ENCODE measurements at regions not wholly inside any gene's neighbourhood (a gene's known extent, or its start where the extent isn't known, plus 50 kb on each side); places are given as distances from the start of the nearest gene placed in this dataset.

DNA sequence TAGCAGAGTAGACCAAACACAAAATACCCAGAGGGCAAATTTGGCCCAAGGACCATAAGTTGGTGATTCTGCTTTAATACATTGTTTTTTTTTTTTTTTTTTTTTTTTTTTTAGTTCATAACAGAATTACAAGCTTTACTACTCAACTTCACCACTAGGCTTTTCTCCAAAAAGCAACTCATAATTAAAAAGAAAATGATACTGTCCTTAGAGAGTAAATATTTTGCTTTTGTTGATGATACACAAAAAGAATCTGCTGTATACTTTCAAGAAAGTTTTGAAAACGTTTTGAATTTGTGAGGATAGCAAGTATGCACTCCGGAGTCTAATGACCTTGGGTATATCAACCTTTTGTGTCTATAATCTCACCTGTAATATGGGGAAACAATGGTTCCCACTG lies 68.9 kb upstream of the LMO3 start:
- no CpG with 5 or more reads among the region's 2 CpGs for WGBS (ENCODE audit: insufficient coverage, insufficient read length)

DNA sequence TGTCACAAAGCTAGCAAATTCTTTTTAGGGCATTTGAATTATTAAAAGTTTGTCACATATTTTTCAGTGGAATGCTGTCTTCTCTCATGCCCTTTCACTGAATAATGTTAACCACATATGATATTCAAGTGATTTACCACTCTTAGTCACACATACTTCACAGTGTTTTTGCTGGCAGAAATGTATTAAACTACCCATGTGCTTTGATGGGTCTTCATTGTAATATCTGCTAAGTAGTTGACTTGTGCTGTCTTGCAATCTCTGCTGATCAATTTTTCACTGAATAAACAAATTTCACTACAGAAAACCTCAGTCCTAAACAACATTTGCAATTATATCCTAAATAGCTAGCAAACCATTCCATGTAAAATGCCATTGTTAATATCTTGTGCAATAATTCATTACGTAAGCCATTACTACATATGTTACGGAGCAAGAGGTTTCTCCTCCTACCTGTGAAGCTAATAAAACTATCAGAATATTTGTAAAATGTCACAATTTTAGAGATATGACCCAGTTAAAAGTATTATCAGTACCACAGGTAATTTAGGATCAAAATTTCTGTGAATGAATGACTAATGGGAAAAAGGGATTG lies 64.6 kb upstream of the LMO3 start:
- no peak for DNase-seq (ENCODE audit: low read depth, low spot score)
- no peaks in the 10 kb centered on the region for H3K27me3 ChIP-seq (ENCODE audit: control insufficient read depth, insufficient read depth, low read length)
- no peak overlapping the region for H3K4me3 ChIP-seq (ENCODE audit: low read length)
- no CpG with 5 or more reads among the region's 2 CpGs for WGBS (ENCODE audit: insufficient coverage, insufficient read length)
- no peak overlapping the region for H3K27ac ChIP-seq (ENCODE audit: low read length)
- no peaks in the 10 kb centered on the region for H3K4me1 ChIP-seq (ENCODE audit: control insufficient read depth, insufficient read depth, low read length)
- no peaks in the 10 kb centered on the region for H3K36me3 ChIP-seq (ENCODE audit: control insufficient read depth, insufficient read depth, low read length)
- no peaks in the 10 kb centered on the region for H3K9me3 ChIP-seq (ENCODE audit: control insufficient read depth, insufficient read depth, low read length)

More for the DNA sequence above, 68.9 kb upstream of the LMO3 start:
- no peaks in the 10 kb centered on the region for H3K9me3 ChIP-seq (ENCODE audit: control insufficient read depth, insufficient read depth, low read length)
- no peak overlapping the region for H3K27ac ChIP-seq (ENCODE audit: low read length)
- H3K4me1 ChIP-seq (ENCODE audit: control insufficient read depth, insufficient read depth, low read length), result no peaks in the 10 kb centered on the region
- DNase-seq (ENCODE audit: low read depth, low spot score), result no peak
- H3K36me3 ChIP-seq (ENCODE audit: control insufficient read depth, insufficient read depth, low read length), result no peaks in the 10 kb centered on the region
- no peaks in the 10 kb centered on the region for H3K27me3 ChIP-seq (ENCODE audit: control insufficient read depth, insufficient read depth, low read length)
- no peak overlapping the region for H3K4me3 ChIP-seq (ENCODE audit: low read length)

DNA sequence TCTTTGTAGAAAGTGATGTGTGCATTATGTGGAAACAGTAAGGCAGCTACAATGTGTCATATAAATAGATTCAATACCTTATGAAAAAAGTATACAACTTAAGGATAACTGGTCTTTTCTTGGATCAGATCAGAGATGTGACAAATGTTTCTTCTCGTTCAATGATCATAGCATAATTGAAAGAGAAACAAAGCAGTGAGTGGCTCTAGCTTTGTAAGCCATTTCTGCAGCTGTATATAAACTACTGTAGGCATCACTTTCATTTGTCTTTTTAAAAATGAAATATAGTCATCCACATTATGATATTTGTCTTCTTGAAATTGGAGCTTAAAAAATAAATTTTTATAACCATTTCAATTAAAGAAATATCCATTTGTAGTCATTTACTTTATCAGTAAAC lies 63.8 kb upstream of the LMO3 start:
- Histone ChIP-seq H3K27me3 (ENCODE audit: control insufficient read depth, insufficient read depth, low read length) (no peaks in the 10 kb centered on the region), H3K9me3 (ENCODE audit: control insufficient read depth, insufficient read depth, low read length) (no peaks in the 10 kb centered on the region), H3K4me3 (ENCODE audit: low read length) (no peak overlapping the region), H3K27ac (ENCODE audit: low read length) (no peak overlapping the region), H3K36me3 (ENCODE audit: control insufficient read depth, insufficient read depth, low read length) (no peaks in the 10 kb centered on the region), H3K4me1 (ENCODE audit: control insufficient read depth, insufficient read depth, low read length) (no peaks in the 10 kb centered on the region)
- no peak for DNase-seq (ENCODE audit: low read depth, low spot score)
- no CpG with 5 or more reads among the region's 1 CpG for WGBS (ENCODE audit: insufficient coverage, insufficient read length)

DNA sequence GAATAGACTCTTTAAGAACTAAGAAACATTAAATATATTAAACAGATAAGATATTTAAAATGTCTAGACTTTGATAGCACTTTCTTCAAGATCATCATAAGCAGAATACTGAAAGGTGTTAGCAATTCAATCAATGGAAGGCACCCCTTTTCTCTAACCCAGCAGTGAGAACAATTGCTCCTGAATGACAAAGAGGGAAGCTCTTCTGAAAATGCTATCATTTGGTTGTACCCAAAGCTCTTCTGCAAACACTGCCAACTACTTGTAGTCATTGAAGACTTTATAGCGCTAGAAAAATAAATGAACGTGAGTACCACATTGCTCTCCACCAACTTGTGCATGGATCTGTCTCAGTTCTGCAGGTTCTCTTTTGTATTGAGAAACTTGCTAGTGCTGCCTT lies 62.2 kb upstream of the LMO3 start:
- no CpG with 5 or more reads among the region's 2 CpGs for WGBS (ENCODE audit: insufficient coverage, insufficient read length)
- DNase-seq (ENCODE audit: low read depth, low spot score), result no peak
- Histone ChIP-seq H3K9me3 (ENCODE audit: control insufficient read depth, insufficient read depth, low read length) (no peaks in the 10 kb centered on the region), H3K4me1 (ENCODE audit: control insufficient read depth, insufficient read depth, low read length) (no peaks in the 10 kb centered on the region), H3K4me3 (ENCODE audit: low read length) (no peak overlapping the region), H3K27me3 (ENCODE audit: control insufficient read depth, insufficient read depth, low read length) (no peaks in the 10 kb centered on the region), H3K36me3 (ENCODE audit: control insufficient read depth, insufficient read depth, low read length) (no peaks in the 10 kb centered on the region), H3K27ac (ENCODE audit: low read length) (no peak overlapping the region)

DNA sequence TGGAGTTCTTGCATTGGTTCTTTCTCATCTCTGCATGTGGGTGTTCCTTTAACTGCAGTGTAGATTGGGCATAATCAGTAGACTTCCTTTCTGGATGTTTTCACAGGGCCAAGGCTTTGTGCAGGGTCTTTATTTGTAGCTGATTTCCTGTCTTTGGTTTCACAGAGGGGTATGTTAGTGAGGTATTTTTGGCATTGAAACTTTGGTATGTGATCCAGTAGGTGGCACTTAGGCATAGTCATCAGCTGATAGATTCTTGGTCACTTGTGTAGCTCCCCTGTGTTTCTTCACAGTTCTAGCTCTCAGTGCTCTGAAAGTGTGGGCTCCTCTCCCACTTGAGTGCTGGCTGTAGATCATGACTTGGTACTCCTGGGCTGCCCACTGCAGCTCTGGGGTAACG lies 52.7 kb upstream of the LMO3 start:
- no CpG with 5 or more reads among the region's 1 CpG for WGBS (ENCODE audit: insufficient coverage, insufficient read length)
- H3K4me3 ChIP-seq (ENCODE audit: low read length), result no peak overlapping the region
- no peak for DNase-seq (ENCODE audit: low read depth, low spot score)
- H3K4me1 ChIP-seq (ENCODE audit: control insufficient read depth, insufficient read depth, low read length), result no peaks in the 10 kb centered on the region
- no peak overlapping the region for H3K27ac ChIP-seq (ENCODE audit: low read length)
- no peaks in the 10 kb centered on the region for H3K27me3 ChIP-seq (ENCODE audit: control insufficient read depth, insufficient read depth, low read length)
- H3K36me3 ChIP-seq (ENCODE audit: control insufficient read depth, insufficient read depth, low read length), result no peaks in the 10 kb centered on the region
- no peaks in the 10 kb centered on the region for H3K9me3 ChIP-seq (ENCODE audit: control insufficient read depth, insufficient read depth, low read length)
